Stimulated activated naive CD8-positive, alpha-beta T cell treated with anti-CD3 and anti-CD28 coated beads, Interleukin-15, amount 100 ng/mL, for 72 hours (primary cell): ENCODE measurements at regions not wholly inside any gene's neighbourhood (a gene's known extent, or its start where the extent isn't known, plus 50 kb on each side); places are given as distances from the start of the nearest gene placed in this dataset.

Experiments used
- ATAC-seq: fragments of 150-1000 bp; cut with Tn5 transposase; 2 replicates; pipeline ENCODE4 v1.10.0; 2021; ENCODE audit warnings: mild to moderate bottlenecking, moderate library complexity
- DNase-seq, 2 donors: peaks; one replicate each; pipeline ENCODE4 v3.0.0; 2021 to 2022
- H3K27ac Mint-ChIP-seq, 2 donors: one replicate each; pipeline ENCODE4 v1.8.0; 2022; ENCODE audit warnings: mild to moderate bottlenecking in 2 of 2, mixed read lengths in 2 of 2, moderate library complexity in 2 of 2
- H3K27me3 Mint-ChIP-seq: one replicate; pipeline ENCODE4 v1.8.0; 2022; ENCODE audit warnings: mixed read lengths
- H3K4me1 Mint-ChIP-seq: one replicate; pipeline ENCODE4 v1.8.0; 2022; ENCODE audit warnings: mild to moderate bottlenecking, mixed read lengths
- H3K4me3 Mint-ChIP-seq, 2 donors: one replicate each; pipeline ENCODE4 v1.8.0; 2022; ENCODE audit warnings: mild to moderate bottlenecking in 2 of 2, mixed read lengths in 2 of 2, moderate library complexity in 1 of 2
- H3K9me3 Mint-ChIP-seq, 2 donors: one replicate each; pipeline ENCODE4 v1.8.0; 2022; ENCODE audit warnings: mixed read lengths in 2 of 2

- no peaks in the 10 kb centered on the region for H3K4me1 Mint-ChIP-seq
- H3K4me3 Mint-ChIP-seq: no peak overlapping the region
- DNase-seq (no peak), ATAC-seq (no peak)
- no peaks in the 10 kb centered on the region for H3K27me3 Mint-ChIP-seq
- peaks cover 4 to 14% of the 10 kb centered on the region in 2 donors for H3K9me3 Mint-ChIP-seq
- no peak overlapping the region for H3K27ac Mint-ChIP-seq
Observed at GRCh38 chr14:44370727-44371126, 136.4 kb downstream of the FSCB start.

GRCh38 chr14:44369401-44370123, 137.5 kb downstream of the FSCB start:
- Mint-ChIP-seq H3K4me3 (no peak overlapping the region), H3K27me3 (no peaks in the 10 kb centered on the region), H3K27ac (no peak overlapping the region), H3K9me3 (peaks cover 10 to 15% of the 10 kb centered on the region in 2 donors), H3K4me1 (no peaks in the 10 kb centered on the region)
- DNase-seq: no peak
- no peak for ATAC-seq

GRCh38 chr14:44361083-44361482, 146.0 kb downstream of the FSCB start:
- DNase-seq: no peak
- Mint-ChIP-seq H3K4me1 (no peaks in the 10 kb centered on the region), H3K4me3 (no peak overlapping the region), H3K27ac (no peak overlapping the region), H3K9me3 (peaks cover 10 to 23% of the 10 kb centered on the region in 2 donors), H3K27me3 (no peaks in the 10 kb centered on the region)
- ATAC-seq: no peak

- Mint-ChIP-seq H3K4me3 (no peak overlapping the region), H3K27ac (no peak overlapping the region), H3K4me1 (no peaks in the 10 kb centered on the region), H3K27me3 (no peaks in the 10 kb centered on the region), H3K9me3 (peaks cover 10 to 14% of the 10 kb centered on the region in 2 donors)
- DNase-seq: no peak
- no peak for ATAC-seq
Observed at GRCh38 chr14:44353805-44354204, 153.3 kb downstream of the FSCB start.

- no peaks in the 10 kb centered on the region for H3K27me3 Mint-ChIP-seq
- H3K4me3 Mint-ChIP-seq: no peak overlapping the region
- no peaks in the 10 kb centered on the region for H3K4me1 Mint-ChIP-seq
- no peak overlapping the region for H3K27ac Mint-ChIP-seq
- no peak for DNase-seq
- peaks cover 12 to 20% of the 10 kb centered on the region in 2 donors for H3K9me3 Mint-ChIP-seq
- ATAC-seq: no peak
Observed at GRCh38 chr14:44352201-44352600, 154.9 kb downstream of the FSCB start.

GRCh38 chr14:44347316-44347715, 159.8 kb downstream of the FSCB start:
- peaks cover 10 to 19% of the 10 kb centered on the region in 2 donors for H3K9me3 Mint-ChIP-seq
- H3K4me3 Mint-ChIP-seq: no peak overlapping the region
- DNase-seq: no peak
- no peak overlapping the region for H3K27ac Mint-ChIP-seq
- no peaks in the 10 kb centered on the region for H3K27me3 Mint-ChIP-seq
- H3K4me1 Mint-ChIP-seq: no peaks in the 10 kb centered on the region
- no peak for ATAC-seq

GRCh38 chr14:44341116-44341515, 166.0 kb downstream of the FSCB start:
- Mint-ChIP-seq H3K4me3 (no peak overlapping the region), H3K9me3 (peaks cover 0 to 3% of the 10 kb centered on the region in 2 donors), H3K27me3 (no peaks in the 10 kb centered on the region), H3K27ac (no peak overlapping the region), H3K4me1 (no peaks in the 10 kb centered on the region)
- DNase-seq (no peak), ATAC-seq (no peak)

- no peak for ATAC-seq
- no peak for DNase-seq
- no peaks in the 10 kb centered on the region for H3K27me3 Mint-ChIP-seq
Observed at GRCh38 chr14:44339862-44340261, 167.2 kb downstream of the FSCB start.

GRCh38 chr14:44339231-44339630, 167.9 kb downstream of the FSCB start:
- Mint-ChIP-seq H3K27me3 (no peaks in the 10 kb centered on the region), H3K27ac (no peak overlapping the region), H3K4me3 (no peak overlapping the region), H3K4me1 (no peaks in the 10 kb centered on the region), H3K9me3 (peaks cover 0 to 8% of the 10 kb centered on the region in 2 donors)
- DNase-seq: no peak
- ATAC-seq: no peak

More at GRCh38 chr14:44339862-44340261, 167.2 kb downstream of the FSCB start:
- H3K9me3 Mint-ChIP-seq: peaks cover 0 to 8% of the 10 kb centered on the region in 2 donors
- no peak overlapping the region for H3K27ac Mint-ChIP-seq
- no peak overlapping the region for H3K4me3 Mint-ChIP-seq
- H3K4me1 Mint-ChIP-seq: no peaks in the 10 kb centered on the region

- Mint-ChIP-seq H3K27me3 (no peaks in the 10 kb centered on the region), H3K4me1 (no peaks in the 10 kb centered on the region), H3K9me3 (peaks cover 5 to 8% of the 10 kb centered on the region in 2 donors), H3K27ac (no peak overlapping the region), H3K4me3 (no peak overlapping the region)
- DNase-seq (no peak), ATAC-seq (no peak)
Observed at GRCh38 chr14:44317441-44317746, 189.7 kb downstream of the FSCB start.

GRCh38 chr14:44316647-44317440, 190.2 kb downstream of the FSCB start:
- Mint-ChIP-seq H3K9me3 (peaks cover 7 to 8% of the 10 kb centered on the region in 2 donors), H3K4me1 (no peaks in the 10 kb centered on the region), H3K4me3 (no peak overlapping the region), H3K27ac (no peak overlapping the region), H3K27me3 (no peaks in the 10 kb centered on the region)
- peak; percentile 88 for ATAC-seq
- peak in 1 of 2 donors; percentile 15 for DNase-seq

- no peaks in the 10 kb centered on the region for H3K4me1 Mint-ChIP-seq
- ATAC-seq: no peak
- no peak for DNase-seq
- no peak overlapping the region for H3K27ac Mint-ChIP-seq
- H3K4me3 Mint-ChIP-seq: no peak overlapping the region
- H3K27me3 Mint-ChIP-seq: no peaks in the 10 kb centered on the region
- H3K9me3 Mint-ChIP-seq: peaks cover 9 to 25% of the 10 kb centered on the region in 2 donors
Observed at GRCh38 chr14:44309331-44309730, 197.8 kb downstream of the FSCB start.

- no peak overlapping the region for H3K27ac Mint-ChIP-seq
- H3K4me1 Mint-ChIP-seq: no peaks in the 10 kb centered on the region
- H3K27me3 Mint-ChIP-seq: no peaks in the 10 kb centered on the region
- DNase-seq: no peak
- no peak overlapping the region for H3K4me3 Mint-ChIP-seq
- no peak for ATAC-seq
- H3K9me3 Mint-ChIP-seq: peaks cover 13 to 22% of the 10 kb centered on the region in 2 donors
Observed at GRCh38 chr14:44300916-44301315, 206.2 kb downstream of the FSCB start.

- ATAC-seq (no peak), DNase-seq (no peak)
- H3K27me3 Mint-ChIP-seq: no peaks in the 10 kb centered on the region
- no peak overlapping the region for H3K27ac Mint-ChIP-seq
- peaks cover 19 to 22% of the 10 kb centered on the region in 2 donors for H3K9me3 Mint-ChIP-seq
- no peaks in the 10 kb centered on the region for H3K4me1 Mint-ChIP-seq
- H3K4me3 Mint-ChIP-seq: no peak overlapping the region
Observed at GRCh38 chr14:44297437-44297836, 209.6 kb downstream of the FSCB start.

- no peaks in the 10 kb centered on the region for H3K4me1 Mint-ChIP-seq
- peaks cover 5 to 6% of the 10 kb centered on the region in 2 donors for H3K9me3 Mint-ChIP-seq
- ATAC-seq (no peak), DNase-seq (no peak)
- no peak overlapping the region for H3K4me3 Mint-ChIP-seq
- H3K27ac Mint-ChIP-seq: no peak overlapping the region
- no peaks in the 10 kb centered on the region for H3K27me3 Mint-ChIP-seq
Observed at GRCh38 chr14:44291366-44291915, 215.6 kb downstream of the FSCB start.

GRCh38 chr14:44287858-44288257, 219.2 kb downstream of the FSCB start:
- Mint-ChIP-seq H3K4me3 (no peak overlapping the region), H3K4me1 (no peaks in the 10 kb centered on the region), H3K9me3 (no peaks in the 10 kb centered on the region), H3K27me3 (no peaks in the 10 kb centered on the region), H3K27ac (no peak overlapping the region)
- DNase-seq (no peak), ATAC-seq (no peak)
